ENCODE measurements at regions not wholly inside any gene's neighbourhood (a gene's known extent, or its start where the extent isn't known, plus 50 kb on each side); places are given as distances from the start of the nearest gene placed in this dataset.

DNA sequence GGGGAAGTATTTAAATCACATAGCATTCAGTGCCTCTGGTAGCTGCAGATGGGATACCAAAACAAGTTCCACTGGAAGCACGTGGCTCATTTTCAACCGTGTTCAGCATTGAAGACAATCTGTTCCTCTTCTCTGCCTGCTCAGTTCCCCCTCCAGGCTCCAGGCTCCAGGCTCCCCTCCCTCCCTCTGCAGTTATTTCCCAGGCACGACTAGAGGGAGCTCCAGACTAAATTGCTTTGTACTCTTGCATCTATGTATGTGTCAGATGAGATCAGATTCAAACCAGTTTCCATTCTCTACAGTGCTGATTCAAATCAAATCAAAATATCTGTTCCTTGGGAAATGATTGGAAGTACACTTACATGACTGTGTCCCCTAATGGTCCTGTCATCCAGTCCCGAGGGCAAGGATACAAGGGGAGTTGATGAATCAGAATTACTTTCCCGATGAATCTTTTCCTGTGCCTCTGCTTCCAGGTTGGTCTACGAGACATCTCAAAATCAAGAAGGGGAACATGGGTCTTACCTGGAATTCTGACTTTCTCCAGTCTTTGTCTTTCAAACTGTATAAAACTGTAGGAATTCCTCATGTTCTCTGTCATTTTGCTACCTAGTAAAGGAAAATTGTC lies 600.5 kb downstream of the EDEM1 start:
- Histone ChIP-seq H4K20me1 (replicated peaks; ENCODE audit: control insufficient read depth, insufficient read depth, low read length) (no peaks in the 10 kb centered on the region), H3K36me3 (ENCODE audit: control insufficient read depth, insufficient read depth, low read length) (no peaks in the 10 kb centered on the region), H3K9ac (ENCODE audit: insufficient read depth in 1 of 2, low read depth in 2 of 2, low read length in 2 of 2) (no peak overlapping the region), H3K4me1 (replicated peaks in 1 of 2; ENCODE audit: control insufficient read depth in 2 of 2, insufficient read depth in 2 of 2, low read length in 2 of 2) (no peaks in the 10 kb centered on the region), H3K9me3 (replicated peaks; ENCODE audit: control insufficient read depth, insufficient read depth, low read depth, low read length) (no peaks in the 10 kb centered on the region), H3K79me2 (ENCODE audit: control insufficient read depth, insufficient read depth, low read length) (no peaks in the 10 kb centered on the region), H3K4me3 (no peak overlapping the region), H2AFZ (ENCODE audit: low read depth, low read length) (no peak overlapping the region), H3K27ac (ENCODE audit: extremely low read depth, low read depth, low read length) (no peak overlapping the region), H3K4me2 (ENCODE audit: insufficient read depth, low read length) (no peak overlapping the region), H3K27me3 (ENCODE audit: control insufficient read depth in 2 of 2, insufficient read depth in 2 of 2, low read length in 2 of 2) (no peaks in the 10 kb centered on the region), H3K9me1 (ENCODE audit: control insufficient read depth, insufficient read depth, low read length) (no peaks in the 10 kb centered on the region)
- ATAC-seq = peak; percentile 83
- 22% methylated on average over 6 of the region's 6 CpGs for WGBS (ENCODE audit: insufficient coverage, low coverage, missing lambda C conversion rate)
- DNase-seq (ENCODE audit: extremely low read depth in 1 of 4, low spot score in 3 of 4) = peak in 2 of 4 experiments; percentile 26 to 30
- FAIRE-seq = peak; percentile 74
- in situ Hi-C loops (cut with MboI) (no loop called here), intact Hi-C loops (cut with micrococcal nuclease) (loop anchor here (10.0 kb wide), 1 partner anchor 987 kb away; no protein-coding TSS in a partner anchor)
- ChIA-PET CTCF (ENCODE audit: low intra/inter-chr PET ratio) (no interaction called here), POLR2A (no interaction called here)
- no TSS peak for BruUV-seq (replicated peaks)
- peak; percentile 46; the same call in 1 of the 2 replicates for TF ChIP-seq VEZF1 (CRISPR knock-in tag; IDR thresholded peaks at IDR 0.05)
- TF ChIP-seq L3MBTL2 (IDR thresholded peaks at IDR 0.05) = peak; percentile 60
- peak; percentile 30 to 51 (median 48); a peak in 5 of 6 replicates for TF ChIP-seq CTCF (IDR thresholded peaks at IDR 0.05 in 2 of 3, conservative IDR thresholded peaks at IDR 0.05 in 1 of 3; ENCODE audit: insufficient read depth in 2 of 3, low read depth in 1 of 3, low read length in 3 of 3)
- TF ChIP-seq ARID1B (IDR thresholded peaks at IDR 0.05) = no peak
- peak; percentile 39 to 52 for TF ChIP-seq RAD21 (CRISPR knock-in tag; conservative IDR thresholded peaks at IDR 0.05 in 1 of 2, IDR thresholded peaks at IDR 0.05 in 1 of 2)
- 0 out of 2 replicates have a peak, but pooled peaks have one; percentile 7 for TF ChIP-seq DEAF1 (CRISPR knock-in tag; IDR thresholded peaks at IDR 0.05)
- TF ChIP-seq MAZ (CRISPR knock-in tag; conservative IDR thresholded peaks at IDR 0.05 in 1 of 2, IDR thresholded peaks at IDR 0.05 in 1 of 2) = peak in 1 of 2 experiments; percentile 70; a peak in 1 of 4 replicates
